A673 (cell line): ENCODE measurements at regions not wholly inside any gene's neighbourhood (a gene's known extent, or its start where the extent isn't known, plus 50 kb on each side); places are given as distances from the start of the nearest gene placed in this dataset.

Experiments
- BruUV-seq: library from RNA; stranded (reverse); fragments of 400-500 nt; replicated peaks from 2 replicates; lab custom pipeline; 2021; lab: Mats Ljungman, UMichigan
- CTCF ChIA-PET: fragments of 300-600 bp; sonication (Branson Sonifier 250); formaldehyde crosslinking; loops from one replicate; lab custom pipeline; 2022; ENCODE audit warnings: antibody characterized with exemption; lab: Charles Lee
- POLR2A ChIA-PET: fragments of 300-600 bp; sonication (Branson Sonifier 250); formaldehyde crosslinking; loops from one replicate; lab custom pipeline; 2022; ENCODE audit warnings: antibody characterized with exemption; ENCODE audit not compliant: low non-redundant PET; lab: Charles Lee
- DNase-seq: peaks from one replicate; pipeline ENCODE4 v3.0.0-alpha.2; 2015; ENCODE audit warnings: low spot score
- H3K27ac ChIP-seq: fragments of 200-600 bp; sonication (generic); 2 replicates; pipeline ENCODE4 v1.5.1; 2016; ENCODE audit warnings: mixed run types, low read depth, mild to moderate bottlenecking, mixed read lengths, antibody characterized with exemption, low read length; ENCODE audit not compliant: poor library complexity, severe bottlenecking
- H3K27me3 ChIP-seq: fragments of 200-600 bp; sonication (generic); replicated peaks from 2 replicates; pipeline ENCODE4 v1.6.1; 2017; ENCODE audit warnings: mixed run types, low read depth, mild to moderate bottlenecking, mixed read lengths, antibody characterized with exemption, low read length; ENCODE audit not compliant: insufficient read depth, poor library complexity
- H3K36me3 ChIP-seq: fragments of 200-600 bp; sonication (generic); 2 replicates; pipeline ENCODE4 v1.6.1; 2016; ENCODE audit warnings: mixed run types, mild to moderate bottlenecking, mixed read lengths, antibody characterized with exemption, low read length; ENCODE audit not compliant: insufficient read depth, poor library complexity, severe bottlenecking
- H3K4me1 ChIP-seq: fragments of 200-600 bp; sonication (generic); 2 replicates; pipeline ENCODE4 v1.6.1; 2017; ENCODE audit warnings: mixed run types, mild to moderate bottlenecking, mixed read lengths, antibody characterized with exemption, low read length; ENCODE audit not compliant: insufficient read depth, poor library complexity, severe bottlenecking
- H3K4me3 ChIP-seq: fragments of 200-600 bp; sonication (generic); 2 replicates; pipeline ENCODE4 v1.5.1; 2016; ENCODE audit warnings: low read depth, mixed run types, mild to moderate bottlenecking, mixed read lengths, low read length; ENCODE audit not compliant: poor library complexity, severe bottlenecking
- H3K9me3 ChIP-seq: fragments of 200-600 bp; sonication (generic); 2 replicates; pipeline ENCODE4 v1.6.1; 2016; ENCODE audit warnings: mixed run types, low read depth, mild to moderate bottlenecking, mixed read lengths, antibody characterized with exemption, low read length; ENCODE audit not compliant: poor library complexity, severe bottlenecking
- CTCF ChIP-seq: fragments of 300-800, 200-600 bp; sonication (generic); conservative IDR thresholded peaks from 2 replicates; pipeline ENCODE4 v1.5.1; 2017; ENCODE audit warnings: low read depth, mild to moderate bottlenecking, antibody characterized with exemption, low read length, moderate library complexity, mixed read lengths
- EZH2 ChIP-seq: fragments of 200-600 bp; sonication (generic); IDR thresholded peaks from 2 replicates; pipeline ENCODE4 v1.6.1; 2017; ENCODE audit warnings: borderline replicate concordance, low read depth, mild to moderate bottlenecking, mixed read lengths, antibody characterized with exemption, low read length; ENCODE audit not compliant: poor library complexity, severe bottlenecking
- intact Hi-C: fragments of 100-400 bp; cut with micrococcal nuclease; formaldehyde crosslinking; loops from one replicate; pipeline ENCODE4 v1.10.0; 2022; ENCODE audit not compliant: unreplicated experiment

GRCh38 chr2:117614296-117614695, 200.2 kb upstream of the DDX18 start:
- DNase-seq = no peak
- POLR2A ChIA-PET = no interaction called here
- intact Hi-C loops = no loop called here
- CTCF ChIA-PET = no interaction called here
- no peak overlapping the region for H3K27ac ChIP-seq
- no peak overlapping the region for H3K4me3 ChIP-seq
- TF ChIP-seq CTCF = no peak
- TF ChIP-seq EZH2 = no peak
- H3K9me3 ChIP-seq = no peaks in the 10 kb centered on the region
- H3K27me3 ChIP-seq = no peaks in the 10 kb centered on the region
- no peaks in the 10 kb centered on the region for H3K4me1 ChIP-seq
- H3K36me3 ChIP-seq = no peaks in the 10 kb centered on the region
- BruUV-seq = no TSS peak

DNA sequence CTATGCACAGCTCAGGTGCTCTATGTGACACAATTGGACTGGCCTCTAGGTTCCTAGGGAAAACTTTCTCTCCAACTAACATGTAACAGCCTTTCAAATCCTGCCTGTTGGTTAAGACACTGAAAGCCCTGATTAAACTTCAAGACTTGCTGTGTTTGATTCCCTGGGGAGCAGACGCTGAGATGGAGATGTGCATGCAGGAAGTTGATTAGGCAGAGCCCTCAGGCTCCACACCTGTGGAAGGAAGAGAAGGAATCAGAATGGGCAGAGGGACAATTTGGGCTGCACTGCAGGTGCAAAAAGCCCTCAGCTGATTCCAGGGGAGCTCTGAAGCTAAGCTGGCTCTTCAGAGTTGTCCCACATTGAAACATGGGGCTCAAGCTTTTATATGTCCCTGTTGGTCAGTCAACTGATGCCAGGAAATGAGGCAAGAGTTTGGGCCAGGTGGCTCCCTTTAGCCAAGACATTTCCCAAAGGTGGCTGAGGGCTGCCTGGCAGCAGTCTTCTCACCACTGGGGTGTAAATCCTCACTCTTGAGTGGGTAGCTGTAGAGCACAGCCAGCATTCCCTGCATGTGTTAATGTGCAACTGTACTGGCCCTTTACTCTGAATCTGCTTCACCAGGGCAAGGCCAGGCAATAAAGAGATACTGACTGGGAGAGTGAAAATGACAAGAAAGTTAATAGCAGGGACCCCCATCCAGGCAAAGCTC, 199.5 kb upstream of the DDX18 start:
- ChIA-PET CTCF (no interaction called here), POLR2A (no interaction called here)
- intact Hi-C loops = no loop called here
- Histone ChIP-seq H3K9me3 (no peaks in the 10 kb centered on the region), H3K27ac (no peak overlapping the region), H3K4me3 (no peak overlapping the region), H3K36me3 (no peaks in the 10 kb centered on the region), H3K27me3 (no peaks in the 10 kb centered on the region), H3K4me1 (no peaks in the 10 kb centered on the region)
- DNase-seq = no peak
- BruUV-seq = no TSS peak
- TF ChIP-seq CTCF (no peak), EZH2 (no peak)

DNA sequence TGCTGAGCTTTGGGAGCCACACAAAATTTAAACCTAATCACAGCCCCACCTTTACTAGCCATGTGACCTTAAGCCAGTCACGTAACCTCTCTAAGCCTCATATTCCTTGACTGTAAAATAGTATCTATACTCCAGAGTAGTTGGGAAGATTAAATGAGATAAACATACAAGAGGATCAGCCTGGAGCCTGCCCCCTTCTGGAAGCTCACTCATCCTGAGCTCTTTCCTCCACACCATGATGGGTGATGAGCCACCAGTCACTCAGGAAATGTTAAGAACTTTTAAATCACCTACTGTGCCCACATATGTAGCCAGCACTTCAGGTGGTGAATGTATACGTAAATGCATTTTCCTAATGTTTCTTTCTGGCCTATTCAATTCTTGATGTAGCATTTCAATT, 195.9 kb upstream of the DDX18 start:
- Histone ChIP-seq H3K27ac (no peak overlapping the region), H3K4me3 (no peak overlapping the region), H3K27me3 (peaks cover 5% of the 10 kb centered on the region), H3K4me1 (no peaks in the 10 kb centered on the region), H3K9me3 (no peaks in the 10 kb centered on the region), H3K36me3 (no peaks in the 10 kb centered on the region)
- BruUV-seq = no TSS peak
- CTCF ChIA-PET = no interaction called here
- TF ChIP-seq CTCF (no peak), EZH2 (no peak)
- POLR2A ChIA-PET = no interaction called here
- intact Hi-C loops = no loop called here
- no peak for DNase-seq
